GM18517 (cell line): ENCODE measurements at regions not wholly inside any gene's neighbourhood (a gene's known extent, or its start where the extent isn't known, plus 50 kb on each side); places are given as distances from the start of the nearest gene placed in this dataset.
A peak's percentile ranks its signal among the peaks of the same experiment; 100 is the strongest.

Source experiments
- ATAC-seq: cut with Tn5 transposase; IDR thresholded peaks from one replicate; pipeline ENCODE4 v1.9.1; 2021; ENCODE audit warnings: mild to moderate bottlenecking, moderate library complexity; ENCODE audit not compliant: unreplicated experiment

DNA sequence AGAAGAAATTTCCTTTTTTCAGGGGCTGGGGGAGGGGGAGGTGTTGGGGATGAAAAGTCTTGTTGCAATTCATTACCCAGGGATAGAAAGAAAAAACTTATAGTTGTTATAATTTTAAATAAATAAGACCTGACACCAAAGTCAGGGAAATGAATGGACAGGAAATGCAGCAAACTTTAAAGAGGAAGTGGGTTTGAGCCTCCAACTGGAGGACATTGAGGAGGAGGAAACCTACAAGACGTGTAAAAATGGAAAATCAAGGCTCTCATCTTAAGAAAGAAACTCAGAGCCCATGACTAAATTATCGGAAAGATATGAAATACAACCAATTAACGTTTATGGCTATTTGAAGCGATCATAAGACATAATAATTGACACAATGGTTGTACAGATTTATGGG, 54.4 kb downstream of the NIBAN1 start:
- ATAC-seq: no peak

- no peak for ATAC-seq
These were observed 58.7 kb downstream of the NIBAN1 start for GRCh38 chr1:184915463-184916090.

- ATAC-seq: no peak
These were observed 60.2 kb downstream of the NIBAN1 start for GRCh38 chr1:184914149-184914548.

DNA sequence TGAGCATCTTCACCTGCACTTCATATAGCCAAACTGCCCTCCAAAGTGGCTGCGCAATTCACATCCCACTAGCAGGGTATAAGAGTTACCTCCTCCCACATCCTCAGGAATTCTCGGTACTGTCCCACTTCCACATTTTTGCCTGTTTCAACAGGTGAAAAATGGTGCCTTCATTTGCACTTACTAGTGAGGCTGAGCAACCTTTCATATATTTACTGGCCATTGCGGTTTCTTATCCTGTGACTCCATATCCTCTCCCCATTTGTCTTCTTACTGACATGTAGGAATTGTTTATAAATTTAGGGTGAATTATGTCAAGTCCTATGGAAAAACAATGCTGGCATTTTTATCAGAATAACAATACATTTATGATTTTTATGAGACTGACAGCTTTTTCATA, 61.9 kb downstream of the NIBAN1 start:
- no peak for ATAC-seq

DNA sequence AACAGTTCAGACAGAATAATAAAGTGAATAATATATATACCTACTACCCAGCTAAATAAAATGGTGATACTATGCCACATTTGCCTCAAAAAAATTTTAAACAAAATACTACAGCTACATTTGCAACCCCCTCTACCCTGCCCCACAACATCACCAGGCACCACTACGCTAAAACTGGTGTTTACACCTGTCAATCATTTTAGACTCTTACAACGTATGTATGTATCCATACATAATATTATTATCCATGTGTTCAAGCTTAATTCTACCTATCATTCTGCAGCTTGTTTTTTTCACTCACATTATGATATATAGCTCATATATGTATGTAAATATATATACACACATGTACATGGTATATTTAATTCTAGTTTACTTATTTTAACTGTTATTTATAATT, 62.5 kb downstream of the NIBAN1 start:
- no peak for ATAC-seq

DNA sequence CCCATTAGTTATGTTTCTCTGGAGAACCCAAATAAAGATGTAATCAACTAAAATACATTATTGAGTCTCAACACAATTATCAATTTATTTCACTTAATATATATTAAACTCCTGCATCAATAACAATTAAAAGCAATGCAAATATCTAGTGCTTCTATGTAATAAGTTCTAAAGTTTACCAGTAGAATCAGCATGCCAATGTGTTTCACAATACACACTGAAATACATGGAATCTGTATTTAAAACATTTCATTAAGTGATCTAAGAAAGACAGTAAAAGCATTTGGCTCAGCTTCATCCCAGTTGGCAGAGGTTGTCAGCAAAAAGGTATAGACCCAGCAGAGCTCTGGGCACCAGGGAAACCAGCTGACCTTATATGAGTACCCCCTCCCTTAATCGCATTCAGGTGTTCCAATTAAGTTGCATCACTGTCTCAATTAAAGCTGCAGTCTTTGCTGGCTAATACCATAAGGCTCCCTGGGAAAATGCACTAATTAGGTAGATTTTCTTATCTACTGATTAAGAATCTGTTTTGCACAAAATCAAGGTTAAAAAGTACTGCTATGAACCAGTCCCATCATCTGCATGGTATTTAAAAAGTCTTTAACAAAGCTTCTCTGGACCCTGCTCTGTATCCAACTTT, 63.1 kb downstream of the NIBAN1 start:
- ATAC-seq: no peak

- no peak for ATAC-seq
These were observed 63.6 kb downstream of the NIBAN1 start for GRCh38 chr1:184910691-184911091.

- ATAC-seq: no peak
These were observed 64.3 kb downstream of the NIBAN1 start for GRCh38 chr1:184910005-184910404.

DNA sequence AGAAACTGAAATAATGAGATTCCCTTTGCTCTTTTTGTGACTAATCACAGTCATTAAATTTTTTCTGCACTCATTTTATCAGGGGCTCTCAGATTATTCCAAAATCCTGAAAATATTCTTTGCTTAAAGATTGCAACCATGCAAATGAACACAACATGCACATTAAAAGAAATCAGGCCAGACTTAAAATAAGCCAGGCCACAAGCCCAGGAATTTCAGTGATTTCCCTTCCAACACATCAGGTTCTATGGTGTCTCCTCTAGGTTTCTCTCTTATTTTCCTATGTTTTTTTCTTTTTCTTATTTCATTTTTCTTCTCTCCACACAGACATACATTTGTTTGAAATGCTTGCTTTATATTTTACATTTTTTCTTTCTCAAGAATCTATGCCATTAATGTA, 65.3 kb downstream of the NIBAN1 start:
- ATAC-seq: no peak

DNA sequence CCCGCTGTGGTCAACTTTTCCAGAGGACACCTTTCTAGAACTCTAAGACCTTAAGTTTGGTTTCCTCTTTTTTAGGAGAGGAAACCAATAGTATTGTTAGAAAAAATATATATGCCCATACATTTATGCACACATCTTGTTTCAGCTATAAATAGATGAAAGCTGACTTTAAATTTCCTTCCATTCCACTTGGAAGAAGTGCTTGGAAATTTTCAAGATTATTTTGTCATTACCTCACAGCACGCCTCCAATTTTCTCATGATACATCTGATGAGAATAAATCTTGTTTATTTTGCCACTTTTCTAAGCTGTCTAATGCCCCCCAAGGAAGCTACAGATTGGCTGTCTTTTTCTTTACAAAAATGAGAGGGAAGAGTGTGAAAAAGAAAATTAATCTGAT, 65.8 kb downstream of the NIBAN1 start:
- ATAC-seq: no peak

DNA sequence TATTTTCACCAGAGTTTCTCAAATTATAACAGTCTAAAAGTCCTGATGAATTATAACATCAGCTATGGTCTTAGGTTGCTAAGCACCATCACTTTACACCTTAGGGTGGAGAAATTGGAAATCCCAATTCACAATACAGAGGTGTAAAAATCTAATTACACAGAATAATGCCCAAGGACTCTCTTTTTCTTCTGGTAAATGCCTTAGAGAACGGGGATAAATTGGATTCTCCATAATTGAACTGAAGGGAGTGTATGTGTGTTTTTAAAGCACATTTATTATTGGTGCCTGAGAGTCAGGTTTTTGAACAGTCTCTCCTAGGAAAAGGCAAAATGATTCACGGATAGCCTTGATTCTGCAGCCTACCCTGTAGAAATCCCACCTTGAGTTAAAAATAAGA, 66.8 kb downstream of the NIBAN1 start:
- no peak for ATAC-seq

GRCh38 chr1:184906761-184907160, 67.5 kb downstream of the NIBAN1 start:
- ATAC-seq: no peak

- peak; percentile 27 for ATAC-seq
These were observed 68.5 kb downstream of the NIBAN1 start for GRCh38 chr1:184905601-184906322.

DNA sequence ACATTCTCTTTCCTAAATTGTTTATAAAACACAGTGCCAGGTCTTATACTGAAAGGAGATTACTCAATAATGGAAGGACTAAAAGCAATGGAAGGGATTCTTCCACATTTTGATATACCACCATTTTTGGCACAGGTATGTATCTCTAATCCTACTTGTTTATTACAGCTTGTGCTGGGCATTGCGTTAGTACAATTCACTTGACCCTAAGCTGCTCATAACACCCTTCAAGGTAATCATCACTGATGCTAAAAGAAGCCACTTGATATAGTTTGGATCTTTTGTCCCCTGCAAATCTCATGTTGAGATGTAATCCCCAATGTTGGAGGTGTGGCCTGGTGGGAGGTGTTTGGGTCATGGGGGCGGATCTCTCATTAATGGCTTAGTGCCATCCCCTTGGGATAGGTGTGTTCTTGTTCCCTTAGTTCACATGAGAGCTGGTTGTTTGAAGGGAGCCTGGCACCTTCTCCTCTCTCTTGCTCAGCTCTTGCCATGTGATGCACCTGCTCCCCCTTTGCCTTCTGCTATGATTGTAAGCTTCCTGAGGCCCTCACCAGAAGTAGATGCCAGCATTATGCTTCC, 71.1 kb downstream of the NIBAN1 start:
- no peak for ATAC-seq

DNA sequence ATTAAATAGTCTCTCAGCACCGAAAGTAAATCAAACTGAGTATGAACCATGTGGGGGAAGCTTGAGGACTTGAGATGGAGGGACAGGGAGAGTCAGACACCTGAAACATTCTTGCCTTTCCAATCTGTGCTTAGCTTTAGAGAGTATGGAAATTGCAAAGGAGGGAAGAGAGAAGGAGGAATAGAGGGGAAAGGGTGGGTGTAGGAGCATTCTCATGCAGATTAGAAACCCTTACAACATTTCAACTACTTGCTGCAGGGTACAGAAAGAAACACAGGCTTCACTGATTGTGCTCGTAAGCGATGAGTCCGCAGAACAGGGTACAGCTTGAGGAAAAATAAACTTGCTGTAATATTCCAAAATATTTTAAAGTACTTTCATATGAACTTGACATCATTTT, 73.8 kb downstream of the NIBAN1 start:
- no peak for ATAC-seq

DNA sequence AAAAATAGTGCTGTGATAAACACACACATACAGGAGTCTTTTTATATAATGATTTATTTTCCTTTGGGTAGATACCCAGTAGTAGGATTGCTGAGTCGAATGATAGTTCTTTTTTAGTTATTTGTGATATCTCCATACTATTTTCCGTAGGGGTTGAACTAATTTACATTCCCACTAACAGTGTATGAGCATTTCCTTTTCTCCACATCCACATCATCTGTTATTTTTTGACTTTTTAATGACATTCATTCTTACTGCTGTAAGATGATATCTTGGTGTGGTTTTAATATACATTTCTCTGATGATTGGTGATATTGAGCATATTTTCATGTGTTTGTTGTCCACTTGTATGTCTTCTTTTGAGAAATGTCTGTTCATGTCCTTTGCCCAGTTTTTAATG, 78.3 kb downstream of the NIBAN1 start:
- ATAC-seq: no peak

DNA sequence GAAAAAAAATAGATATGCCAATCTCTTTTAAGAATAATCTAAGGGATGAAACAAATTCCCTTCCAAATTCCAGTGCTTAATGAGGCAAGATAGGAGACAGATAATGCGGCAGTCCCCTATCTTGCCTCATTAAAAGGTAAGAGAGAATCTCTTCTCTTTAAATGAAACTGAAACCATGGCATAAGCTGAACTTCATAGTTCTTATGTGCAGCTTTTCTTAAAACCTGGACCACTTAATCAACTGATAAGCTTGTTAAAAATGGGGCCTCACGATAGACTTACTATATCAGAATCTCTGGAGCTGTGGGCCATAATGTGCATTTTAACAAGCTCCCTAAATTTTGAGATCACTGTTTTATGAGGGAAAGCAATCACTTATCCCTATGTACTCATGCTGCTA, 79.2 kb downstream of the NIBAN1 start:
- no peak for ATAC-seq

DNA sequence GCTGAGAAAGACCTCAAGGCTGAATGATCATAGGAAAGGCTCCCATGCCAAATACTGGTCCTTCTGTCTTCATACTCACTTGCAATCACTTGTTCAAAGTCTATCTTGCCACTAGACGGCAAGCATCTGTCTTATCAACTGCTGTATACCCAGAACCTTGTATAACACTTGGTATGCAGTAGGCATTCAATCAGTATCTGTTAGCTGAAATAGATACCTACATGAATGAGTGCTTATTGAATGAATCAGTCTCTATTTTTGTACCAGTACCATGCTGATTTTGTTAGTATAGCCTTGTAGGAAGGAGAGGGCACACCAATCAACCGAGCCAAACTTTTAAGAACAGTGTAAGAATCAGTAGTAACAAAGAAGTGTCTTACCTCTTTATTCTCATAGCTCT, 80.6 kb downstream of the NIBAN1 start:
- ATAC-seq: no peak

- peak; percentile 79 for ATAC-seq
These were observed 82.2 kb downstream of the NIBAN1 start for GRCh38 chr1:184892116-184892515.

- ATAC-seq: no peak
These were observed 82.9 kb downstream of the NIBAN1 start for GRCh38 chr1:184891440-184891839.

DNA sequence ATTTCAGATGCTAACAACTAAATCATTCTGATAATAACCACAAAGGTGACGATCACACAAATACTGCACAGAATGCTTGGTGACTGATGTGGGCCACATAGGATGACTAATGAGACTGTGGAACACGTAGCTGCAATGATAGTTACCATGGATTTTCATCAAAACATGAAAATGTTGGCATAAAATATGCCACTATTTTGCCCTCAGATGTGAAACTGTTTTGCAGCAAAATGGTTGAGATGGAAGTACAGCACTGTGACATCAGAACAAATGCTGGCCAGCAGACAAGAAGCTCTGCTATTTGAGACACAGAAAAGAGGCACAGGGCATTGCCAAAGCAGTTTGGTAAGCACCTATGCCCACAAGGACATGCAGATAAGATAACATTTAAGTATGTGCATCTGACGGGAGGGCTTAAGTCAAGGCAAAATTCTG, 83.8 kb downstream of the NIBAN1 start:
- no peak for ATAC-seq

GRCh38 chr1:184889902-184890301, 84.4 kb downstream of the NIBAN1 start:
- ATAC-seq: no peak
